IMR-90 (cell line): ENCODE measurements at regions not wholly inside any gene's neighbourhood (a gene's known extent, or its start where the extent isn't known, plus 50 kb on each side); places are given as distances from the start of the nearest gene placed in this dataset.

Source experiments
- ATAC-seq: fragments of 200-7000 bp; cut with Tn5 transposase; 2 replicates; pipeline ENCODE4 v1.9.1; 2020; ENCODE audit warnings: low read depth, mild to moderate bottlenecking, moderate library complexity
- BruUV-seq: library from RNA; stranded (reverse); fragments of 400-500 nt; replicated peaks from 2 replicates; lab custom pipeline; 2021; lab: Mats Ljungman, UMichigan
- CTCF ChIA-PET: fragments of 300-600 bp; formaldehyde crosslinking; extraction: SDS; loops from one replicate; lab custom pipeline; 2021; ENCODE audit warnings: antibody characterized with exemption; lab: Yijun Ruan, JAX
- POLR2A ChIA-PET: fragments of 300-600 bp; sonication (Branson Sonifier 250); formaldehyde crosslinking; loops from one replicate; lab custom pipeline; 2022; ENCODE audit warnings: antibody characterized with exemption; ENCODE audit not compliant: unreplicated experiment; lab: Charles Lee
- DNase-seq: peaks from one replicate; pipeline ENCODE4 v3.0.0; 2013
- H2AFZ ChIP-seq: replicated peaks from 2 replicates; pipeline ENCODE3; 2013; ENCODE audit warnings: low read length, mild to moderate bottlenecking; ENCODE audit not compliant: poor library complexity
- H2AK5ac ChIP-seq: 2 replicates; pipeline ENCODE4 v1.6.1; 2013; ENCODE audit warnings: low read depth, low read length, inconsistent platforms
- H2AK9ac ChIP-seq: replicated peaks from 2 replicates; pipeline ENCODE3; 2013; ENCODE audit warnings: mild to moderate bottlenecking, low read depth, low read length, moderate library complexity; ENCODE audit not compliant: poor library complexity
- H2BK120ac ChIP-seq: 2 replicates; pipeline ENCODE4 v1.6.1; 2013; ENCODE audit warnings: low read depth, low read length, inconsistent platforms
- H2BK15ac ChIP-seq: 3 replicates; pipeline ENCODE4 v1.6.1; 2013; ENCODE audit warnings: low read depth, low read length, inconsistent platforms
- H2BK20ac ChIP-seq: 2 replicates; pipeline ENCODE4 v1.6.1; 2013; ENCODE audit warnings: low read depth, mild to moderate bottlenecking, inconsistent platforms, low read length, moderate library complexity
- H2BK5ac ChIP-seq: 2 replicates; pipeline ENCODE4 v1.6.1; 2013; ENCODE audit warnings: mild to moderate bottlenecking, low read depth, low read length, inconsistent platforms; ENCODE audit not compliant: poor library complexity, severe bottlenecking
- H3K14ac ChIP-seq: replicated peaks from 2 replicates; pipeline ENCODE4 v1.6.1; 2013; ENCODE audit warnings: low read depth, low read length, inconsistent platforms
- H3K18ac ChIP-seq: 2 replicates; pipeline ENCODE4 v1.6.1; 2013; ENCODE audit warnings: low read depth, low read length, control low read depth
- H3K23ac ChIP-seq: 2 replicates; pipeline ENCODE4 v1.6.1; 2013; ENCODE audit warnings: low read depth, low read length, inconsistent platforms
- H3K27ac ChIP-seq: 2 replicates; pipeline ENCODE4 v1.5.1; 2013; ENCODE audit warnings: mild to moderate bottlenecking, control low read depth, low read length; ENCODE audit not compliant: insufficient read depth
- H3K27me3 ChIP-seq: 2 replicates; pipeline ENCODE4 v1.6.1; 2013; ENCODE audit warnings: low read length; ENCODE audit not compliant: control insufficient read depth, insufficient read depth
- H3K36me3 ChIP-seq: 2 replicates; pipeline ENCODE4 v1.6.1; 2013; ENCODE audit warnings: low read length, mixed read lengths; ENCODE audit not compliant: control insufficient read depth, insufficient read depth
- H3K4ac ChIP-seq: 2 replicates; pipeline ENCODE4 v1.6.1; 2013; ENCODE audit warnings: low read depth, low read length, inconsistent platforms
- H3K4me1 ChIP-seq: 2 replicates; pipeline ENCODE4 v1.6.1; 2013; ENCODE audit warnings: low read length, mixed read lengths; ENCODE audit not compliant: control insufficient read depth, insufficient read depth
- H3K4me2 ChIP-seq: 2 replicates; pipeline ENCODE4 v1.6.1; 2013; ENCODE audit warnings: low read depth, mild to moderate bottlenecking, control low read depth, low read length, moderate library complexity
- H3K4me3 ChIP-seq: 2 replicates; pipeline ENCODE4 v1.5.1; 2013; ENCODE audit warnings: low read depth, mild to moderate bottlenecking, control low read depth, low read length, moderate library complexity; ENCODE audit not compliant: insufficient read depth
- H3K56ac ChIP-seq: 2 replicates; pipeline ENCODE4 v1.6.1; 2013; ENCODE audit warnings: low read length, inconsistent platforms; ENCODE audit not compliant: insufficient read depth; ENCODE audit errors: extremely low read depth
- H3K79me1 ChIP-seq, 2 experiments: 2 replicates each; pipeline ENCODE4 v1.6.1; 2013; ENCODE audit warnings: low read length in 2 of 2, inconsistent platforms in 1 of 2, low read depth in 1 of 2
- H3K9ac ChIP-seq: 2 replicates; pipeline ENCODE4 v1.6.1; 2013; ENCODE audit warnings: low read depth, low read length, control low read depth
- H3K9me1 ChIP-seq: 2 replicates; pipeline ENCODE4 v1.6.1; 2013; ENCODE audit warnings: low read length, inconsistent platforms; ENCODE audit not compliant: insufficient read depth
- H3K9me3 ChIP-seq: 2 replicates; pipeline ENCODE4 v1.6.1; 2013; ENCODE audit warnings: low read length; ENCODE audit not compliant: control insufficient read depth, insufficient read depth
- H4K20me1 ChIP-seq: 2 replicates; pipeline ENCODE4 v1.6.1; 2013; ENCODE audit warnings: low read length, inconsistent platforms; ENCODE audit not compliant: insufficient read depth
- H4K5ac ChIP-seq: 2 replicates; pipeline ENCODE4 v1.6.1; 2013; ENCODE audit warnings: mild to moderate bottlenecking, low read depth, low read length, control low read depth
- H4K8ac ChIP-seq, 2 experiments: 2 replicates each; pipeline ENCODE4 v1.6.1; 2013; ENCODE audit warnings: low read depth in 2 of 2, low read length in 2 of 2, control low read depth in 1 of 2, inconsistent platforms in 1 of 2
- H4K91ac ChIP-seq: 2 replicates; pipeline ENCODE4 v1.6.1; 2013; ENCODE audit warnings: low read depth, low read length, inconsistent platforms; ENCODE audit not compliant: insufficient read depth
- BHLHE40 ChIP-seq: fragments of 150-350 bp; IDR thresholded peaks from 2 replicates; pipeline ENCODE4 v1.6.1; 2016; ENCODE audit warnings: mild to moderate bottlenecking, low read depth, low read length
- CEBPB ChIP-seq: IDR thresholded peaks from 2 replicates; pipeline ENCODE4 v1.6.1; 2012; ENCODE audit warnings: low read depth, low read length, improper control_type of control experiment
- CHD1 ChIP-seq: IDR thresholded peaks from 2 replicates; pipeline ENCODE4 v1.6.1; 2012; ENCODE audit warnings: low read depth, low read length, improper control_type of control experiment
- CTCF ChIP-seq: conservative IDR thresholded peaks from 2 replicates; pipeline ENCODE4 v1.5.1; 2012; ENCODE audit warnings: mild to moderate bottlenecking, low read depth, low read length, improper control_type of control experiment
- FOS ChIP-seq: fragments of 150-350 bp; IDR thresholded peaks from 2 replicates; pipeline ENCODE4 v1.6.1; 2016; ENCODE audit warnings: low read depth, low read length
- MAFK ChIP-seq: IDR thresholded peaks from 2 replicates; pipeline ENCODE4 v1.6.1; 2012; ENCODE audit warnings: low read depth, low read length, improper control_type of control experiment
- MAZ ChIP-seq: IDR thresholded peaks from 2 replicates; pipeline ENCODE4 v1.6.1; 2012; ENCODE audit warnings: low read depth, mild to moderate bottlenecking, low read length, improper control_type of control experiment, moderate library complexity, borderline replicate concordance
- MXI1 ChIP-seq: IDR thresholded peaks from 2 replicates; pipeline ENCODE4 v1.6.1; 2012; ENCODE audit warnings: low read depth, mild to moderate bottlenecking, low read length, moderate library complexity, borderline replicate concordance
- NFE2L2 ChIP-seq: fragments of 150-350 bp; IDR thresholded peaks from 2 replicates; pipeline ENCODE4 v1.6.1; 2016; ENCODE audit warnings: low read depth, mild to moderate bottlenecking, low read length
- POLR2A ChIP-seq: IDR thresholded peaks from 2 replicates; pipeline ENCODE4 v1.6.1; 2012; ENCODE audit warnings: mild to moderate bottlenecking, low read depth, low read length
- RAD21 ChIP-seq: IDR thresholded peaks from 2 replicates; pipeline ENCODE4 v1.6.1; 2012; ENCODE audit warnings: low read length, improper control_type of control experiment
- RCOR1 ChIP-seq: IDR thresholded peaks from 2 replicates; pipeline ENCODE4 v1.6.1; 2012; ENCODE audit warnings: mild to moderate bottlenecking, low read length, improper control_type of control experiment; ENCODE audit not compliant: insufficient replicate concordance
- RFX5 ChIP-seq: IDR thresholded peaks from 2 replicates; pipeline ENCODE4 v1.8.0; 2012; ENCODE audit warnings: low read depth, mild to moderate bottlenecking, low read length, moderate library complexity
- SMC3 ChIP-seq: fragments of 150-350 bp; IDR thresholded peaks from 2 replicates; pipeline ENCODE4 v1.6.1; 2016; ENCODE audit warnings: low read depth, mild to moderate bottlenecking, antibody characterized with exemption, low read length, moderate library complexity
- WGBS, 2 experiments: methylation state at CpG; one replicate each; pipeline versions ENCODE4 v1.1.5 to v1.1.7; 2013; ENCODE audit warnings: missing lambda C conversion rate in 2 of 2; ENCODE audit not compliant: insufficient read length in 1 of 2; ENCODE audit errors: extremely low coverage in 2 of 2; 5-methylcytosine and 5-hydroxymethylcytosine counted together
- dilution Hi-C: fragments of 300-500 bp; cut with HindIII; formaldehyde crosslinking; loops from one replicate; pipeline ENCODE4 v1.14.3; 2018; ENCODE audit warnings: low sequenced_read_pairs; ENCODE audit not compliant: unreplicated experiment
- in situ Hi-C: fragments of 300-500 bp; cut with MboI; formaldehyde crosslinking; loops from 3 replicates; pipeline ENCODE4 v1.14.3; 2019; ENCODE audit warnings: low sequenced_read_pairs, inconsistent platforms, mixed read lengths
- intact Hi-C: fragments of 100-400 bp; cut with micrococcal nuclease; formaldehyde crosslinking; loops from 2 replicates; pipeline ENCODE4 v1.10.0; 2022
- TF ChIP-seq, protein P1 (sequence below): fragments of 150-350 bp; IDR thresholded peaks from 2 replicates; pipeline ENCODE4 v1.6.1; 2016; ENCODE audit warnings: low read depth, mild to moderate bottlenecking, low read length, moderate library complexity, borderline replicate concordance

GRCh38 chr17:69856946-69857345 is 218.1 kb upstream of the KCNJ16 start:
- ChIA-PET POLR2A (no interaction called here), CTCF (interaction anchor here (1.5 kb wide), 1 partner anchor 248 kb away, joined by 4 read pairs; no protein-coding TSS in a partner anchor)
- no peak for ATAC-seq

More at GRCh38 chr17:69856946-69857345, 218.1 kb upstream of the KCNJ16 start:
- H2BK15ac ChIP-seq: 0 out of 3 replicates have a peak overlapping the region, but pooled peaks have one; percentile 66
- no CpG with 5 or more reads among the region's 1 CpG for WGBS, 2 experiments
- H3K36me3 ChIP-seq: no peaks in the 10 kb centered on the region
- peak overlapping the region; percentile 93 for H2AK5ac ChIP-seq
- H3K4ac ChIP-seq: peak overlapping the region; percentile 67
- no peak overlapping the region for H3K27ac ChIP-seq
- H4K91ac ChIP-seq: no peak overlapping the region; the same call in 1 of the 2 replicates
- in situ Hi-C loops (no loop called here), intact Hi-C loops (no loop called here), dilution Hi-C loops (no loop called here)
- no peak overlapping the region for H3K4me2 ChIP-seq
- H3K4me1 ChIP-seq: peaks cover 4% of the 10 kb centered on the region; the same call in 1 of the 2 replicates
- peak overlapping the region; percentile 83 for H3K14ac ChIP-seq
- H2AK9ac ChIP-seq: no peak overlapping the region
- H3K27me3 ChIP-seq: no peaks in the 10 kb centered on the region
- no TSS peak for BruUV-seq
- peaks cover 9% of the 10 kb centered on the region; the same call in 1 of the 2 replicates for H3K9me3 ChIP-seq
- no peak for DNase-seq
- no peaks in the 10 kb centered on the region for H4K20me1 ChIP-seq
- peak overlapping the region; percentile 93 for H2BK20ac ChIP-seq
- TF ChIP-seq CTCF (no peak), RFX5 (no peak), RCOR1 (no peak), MAFK (no peak), NFE2L2 (no peak), CHD1 (no peak), BHLHE40 (no peak), RAD21 (no peak), MAZ (no peak), CEBPB (no peak), POLR2A (no peak), SMC3 (no peak), MXI1 (no peak), FOS (no peak)
- TF ChIP-seq, protein P1, sequence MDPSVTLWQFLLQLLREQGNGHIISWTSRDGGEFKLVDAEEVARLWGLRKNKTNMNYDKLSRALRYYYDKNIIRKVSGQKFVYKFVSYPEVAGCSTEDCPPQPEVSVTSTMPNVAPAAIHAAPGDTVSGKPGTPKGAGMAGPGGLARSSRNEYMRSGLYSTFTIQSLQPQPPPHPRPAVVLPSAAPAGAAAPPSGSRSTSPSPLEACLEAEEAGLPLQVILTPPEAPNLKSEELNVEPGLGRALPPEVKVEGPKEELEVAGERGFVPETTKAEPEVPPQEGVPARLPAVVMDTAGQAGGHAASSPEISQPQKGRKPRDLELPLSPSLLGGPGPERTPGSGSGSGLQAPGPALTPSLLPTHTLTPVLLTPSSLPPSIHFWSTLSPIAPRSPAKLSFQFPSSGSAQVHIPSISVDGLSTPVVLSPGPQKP: no peak
- H3K9me1 ChIP-seq: no peaks in the 10 kb centered on the region
- H4K8ac ChIP-seq: peak overlapping the region in 1 of 2 experiments; percentile 68; a peak in 1 of 4 replicates
- H3K18ac ChIP-seq: peak overlapping the region; percentile 97
- peak overlapping the region; percentile 99; the same call in 1 of the 2 replicates for H4K5ac ChIP-seq
- H3K23ac ChIP-seq: no peak overlapping the region
- H3K79me1 ChIP-seq: no peaks in the 10 kb centered on the region
- H2AFZ ChIP-seq: no peak overlapping the region
- H3K9ac ChIP-seq: no peak overlapping the region
- H2BK120ac ChIP-seq: peak overlapping the region; percentile 91
- H3K56ac ChIP-seq: no peak overlapping the region
- H2BK5ac ChIP-seq: no peak overlapping the region
- H3K4me3 ChIP-seq: no peak overlapping the region
